Gastrocnemius medialis (tissue), 4 donors: ENCODE measurements at regions not wholly inside any gene's neighbourhood (a gene's known extent, or its start where the extent isn't known, plus 50 kb on each side); places are given as distances from the start of the nearest gene placed in this dataset.

Experiments used
- ATAC-seq, 2 donors: fragments of 150-250 bp; one replicate each; pipeline ENCODE4 v1.9.1; 2016
- DNase-seq, 2 donors: peaks; one replicate each; pipeline ENCODE4 v3.0.0-alpha.2; 2019
- H3K27ac ChIP-seq, 4 donors: fragments of 200-600 bp; sonication (generic); 1 replicate in 1 of 4; 2 replicates in 3 of 4; pipeline ENCODE4 v1.5.1; 2016 to 2018; ENCODE audit warnings: mild to moderate bottlenecking in 2 of 4, moderate library complexity in 1 of 4
- H3K27me3 ChIP-seq, 3 donors: fragments of 200-600 bp; sonication (generic) in 2 of 3; 1 replicate in 1 of 3; 2 replicates in 2 of 3; pipeline versions ENCODE4 v1.5.1 to v1.6.0; 2016 to 2019; ENCODE audit warnings: mild to moderate bottlenecking in 1 of 3, moderate library complexity in 1 of 3
- H3K36me3 ChIP-seq, 2 donors: fragments of 200-600 bp; sonication (generic) in 1 of 2; one replicate each; pipeline ENCODE4 v1.5.1; 2017 to 2018
- H3K4me1 ChIP-seq, 2 donors: fragments of 200-600 bp; sonication (generic) in 1 of 2; one replicate each; pipeline ENCODE4 v1.5.1; 2016 to 2017; ENCODE audit warnings: mild to moderate bottlenecking in 2 of 2
- H3K4me3 ChIP-seq, 4 donors: fragments of 200-600 bp; sonication (generic) in 3 of 4; 1 replicate in 1 of 4; 2 replicates in 3 of 4; pipeline ENCODE4 v1.5.1; 2016 to 2019; ENCODE audit warnings: mild to moderate bottlenecking in 2 of 4
- H3K9me3 ChIP-seq, 3 donors: fragments of 200-600 bp; sonication (generic) in 2 of 3; 1 replicate in 1 of 3; 2 replicates in 2 of 3; pipeline ENCODE4 v1.5.1; 2016 to 2019
- CTCF ChIP-seq, 5 experiments: fragments of 450-650 bp in 3 of 5; fragments of 200-600 bp in 2 of 5; sonication (generic) in 2 of 5; IDR thresholded peaks in 4 of 5; conservative IDR thresholded peaks in 1 of 5; 1 replicate in 4 of 5; 2 replicates in 1 of 5; pipeline ENCODE4 v1.5.1; 2016 to 2019; ENCODE audit warnings: antibody characterized with exemption in 5 of 5, mild to moderate bottlenecking in 3 of 5, moderate library complexity in 3 of 5
- POLR2A ChIP-seq, 2 donors: fragments of 450-650 bp; IDR thresholded peaks; one replicate each; pipeline ENCODE4 v1.6.1; 2017; ENCODE audit warnings: antibody characterized with exemption in 2 of 2, mild to moderate bottlenecking in 2 of 2, moderate library complexity in 2 of 2
- in situ Hi-C, 4 donors: fragments of 200-750 bp; cut with MboI; loops; one replicate each; pipeline versions ENCODE4 v1.15.0 to v1.8.0; 2017; ENCODE audit warnings: low sequenced_read_pairs in 4 of 4
- intact Hi-C: fragments of 100-400 bp; cut with DNase I; formaldehyde crosslinking; loops from one replicate; pipeline ENCODE4 v1.15.1; 2023; ENCODE audit warnings: low total_unique reads

- no peak for TF ChIP-seq POLR2A (IDR thresholded peaks at IDR 0.05)
- no peak for TF ChIP-seq CTCF (IDR thresholded peaks at IDR 0.05 in 4 of 5, conservative IDR thresholded peaks at IDR 0.05 in 1 of 5)
- no peak overlapping the region for H3K27ac ChIP-seq
- H3K4me3 ChIP-seq = no peak overlapping the region
- ATAC-seq (no peak), DNase-seq (no peak)
- in situ Hi-C loops = no loop called here
- no peaks in the 10 kb centered on the region for H3K4me1 ChIP-seq
- intact Hi-C loops = no loop called here
- H3K9me3 ChIP-seq = no peaks in the 10 kb centered on the region
- no peaks in the 10 kb centered on the region for H3K27me3 ChIP-seq
- H3K36me3 ChIP-seq = no peaks in the 10 kb centered on the region
Observed at GRCh38 chr5:3811116-3811515, 215.5 kb downstream of the IRX1 start.

DNA sequence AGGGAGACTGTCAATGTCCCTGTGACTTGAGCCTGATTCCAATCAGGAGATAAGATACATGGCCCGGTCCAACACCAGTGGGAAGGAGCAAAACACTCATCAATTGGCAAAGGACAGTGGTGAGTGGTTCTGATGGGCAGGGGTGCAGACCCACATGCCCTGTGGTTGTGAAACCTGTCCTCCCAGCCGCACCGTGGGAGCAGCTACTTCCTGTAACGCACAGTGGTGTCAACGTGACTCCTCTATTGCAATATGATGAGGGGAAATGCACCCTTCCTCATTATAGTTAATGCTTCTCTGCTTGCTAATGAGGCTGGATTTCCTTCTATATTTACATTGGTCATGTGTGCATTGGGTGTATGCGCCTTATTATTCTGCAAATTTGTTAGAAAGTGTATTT is 223.0 kb downstream of the IRX1 start:
- Histone ChIP-seq H3K9me3 (no peaks in the 10 kb centered on the region), H3K4me1 (no peaks in the 10 kb centered on the region), H3K4me3 (no peak overlapping the region), H3K36me3 (no peaks in the 10 kb centered on the region), H3K27ac (no peak overlapping the region), H3K27me3 (no peaks in the 10 kb centered on the region)
- in situ Hi-C loops = no loop called here
- TF ChIP-seq POLR2A (IDR thresholded peaks at IDR 0.05) (no peak), CTCF (IDR thresholded peaks at IDR 0.05 in 4 of 5, conservative IDR thresholded peaks at IDR 0.05 in 1 of 5) (no peak)
- DNase-seq (no peak), ATAC-seq (no peak)
- intact Hi-C loops = no loop called here

DNA sequence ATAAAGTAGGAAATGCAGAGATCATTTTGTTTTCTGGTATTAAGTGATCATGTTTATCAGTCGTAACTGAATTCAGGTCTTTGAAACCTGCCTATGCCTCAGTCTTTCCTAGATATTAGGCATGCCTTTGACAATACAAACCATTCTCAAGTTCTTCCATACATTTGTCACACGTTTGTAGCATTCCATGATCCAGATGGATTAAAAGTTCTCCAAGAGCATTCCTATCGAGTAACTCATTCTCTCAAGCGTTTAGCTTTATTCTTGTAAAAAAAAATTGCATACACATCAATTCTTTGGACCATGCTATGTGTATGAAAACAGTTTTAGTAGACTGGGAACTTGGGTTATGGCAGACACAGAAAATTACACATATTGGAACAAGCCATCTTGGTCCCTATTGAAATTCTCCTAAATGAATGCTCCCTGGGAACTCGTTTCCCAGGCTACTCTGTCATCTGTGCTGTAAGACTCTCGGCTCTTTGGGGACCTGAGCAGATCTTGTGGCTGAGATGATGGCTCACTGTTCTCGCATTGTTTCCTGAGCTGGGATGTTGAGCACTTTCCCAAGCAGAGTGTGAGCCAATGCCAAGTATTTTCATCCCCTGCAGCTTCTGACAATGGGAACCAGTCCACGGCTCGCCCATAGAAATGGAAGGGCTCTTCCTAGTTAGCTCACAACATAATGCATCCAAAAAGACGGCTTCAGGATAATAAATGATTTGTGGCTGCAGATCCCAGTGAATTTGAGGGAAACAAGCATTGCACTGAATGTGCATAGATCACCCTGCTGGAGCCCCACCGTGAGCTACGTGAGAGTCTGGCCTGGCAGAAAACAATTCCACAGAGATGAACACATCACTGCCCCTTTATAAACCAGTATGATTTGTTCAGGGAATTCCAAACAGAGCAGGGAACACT is 230.2 kb downstream of the IRX1 start:
- no peak overlapping the region for H3K4me3 ChIP-seq
- in situ Hi-C loops = no loop called here
- no peak for TF ChIP-seq CTCF (IDR thresholded peaks at IDR 0.05 in 4 of 5, conservative IDR thresholded peaks at IDR 0.05 in 1 of 5)
- no peak for TF ChIP-seq POLR2A (IDR thresholded peaks at IDR 0.05)
- ATAC-seq (no peak), DNase-seq (no peak)
- no peaks in the 10 kb centered on the region for H3K9me3 ChIP-seq
- no peaks in the 10 kb centered on the region for H3K36me3 ChIP-seq
- H3K27me3 ChIP-seq = no peaks in the 10 kb centered on the region
- no peaks in the 10 kb centered on the region for H3K4me1 ChIP-seq
- intact Hi-C loops = no loop called here
- no peak overlapping the region for H3K27ac ChIP-seq

DNA sequence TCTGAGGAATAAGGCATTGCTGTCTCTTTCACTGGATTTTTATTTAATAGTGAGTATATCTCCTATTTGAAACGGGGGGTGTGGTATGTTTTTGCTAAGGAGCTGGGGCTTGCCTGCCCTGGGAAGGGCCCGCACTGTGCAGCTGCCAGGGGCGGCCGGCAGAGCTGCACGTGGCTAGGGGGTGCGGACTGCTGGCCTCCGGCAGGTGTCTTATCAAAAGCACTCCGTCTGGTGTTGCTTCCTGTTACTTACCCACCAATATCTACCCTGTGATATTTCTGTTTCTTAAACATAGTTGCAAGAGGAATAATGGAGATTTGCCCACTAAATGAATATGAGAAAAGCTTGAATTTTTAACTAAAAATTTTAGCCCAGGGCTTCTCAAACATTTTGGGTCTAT is 232.0 kb downstream of the IRX1 start:
- no peaks in the 10 kb centered on the region for H3K9me3 ChIP-seq
- no peaks in the 10 kb centered on the region for H3K27me3 ChIP-seq
- H3K36me3 ChIP-seq = no peaks in the 10 kb centered on the region
- ATAC-seq (no peak), DNase-seq (no peak)
- no peak overlapping the region for H3K4me3 ChIP-seq
- in situ Hi-C loops (no loop called here), intact Hi-C loops (no loop called here)
- no peak overlapping the region for H3K27ac ChIP-seq
- no peaks in the 10 kb centered on the region for H3K4me1 ChIP-seq
- TF ChIP-seq CTCF (IDR thresholded peaks at IDR 0.05 in 4 of 5, conservative IDR thresholded peaks at IDR 0.05 in 1 of 5) = no peak
- TF ChIP-seq POLR2A (IDR thresholded peaks at IDR 0.05) = no peak
